ENCODE measurements at regions not wholly inside any gene's neighbourhood (a gene's known extent, or its start where the extent isn't known, plus 50 kb on each side); places are given as distances from the start of the nearest gene placed in this dataset.
"Not testable (repeated sequence)": the region's sequence is repeated elsewhere in the genome, so short reads cannot be mapped to it uniquely, and the experiment has no call there.

- DNase-seq (ENCODE audit: extremely low read depth in 1 of 2, low read depth in 1 of 2), result no peak
Measured at GRCh38 chr12:97005174-97005573, 98.1 kb downstream of the NEDD1 start.

GRCh38 chr12:97005646-97006045, 98.6 kb downstream of the NEDD1 start:
- no peak for DNase-seq (ENCODE audit: extremely low read depth in 1 of 2, low read depth in 1 of 2)

GRCh38 chr12:97006585-97006984, 99.5 kb downstream of the NEDD1 start:
- no peak for DNase-seq (ENCODE audit: extremely low read depth in 1 of 2, low read depth in 1 of 2)

GRCh38 chr12:97016163-97016562, 109.1 kb downstream of the NEDD1 start:
- DNase-seq (ENCODE audit: extremely low read depth in 1 of 2, low read depth in 1 of 2), result no peak

GRCh38 chr12:97017213-97017612, 110.2 kb downstream of the NEDD1 start:
- DNase-seq (ENCODE audit: extremely low read depth in 1 of 2, low read depth in 1 of 2), result no peak

- DNase-seq (ENCODE audit: extremely low read depth in 1 of 2, low read depth in 1 of 2), result no peak
Measured at GRCh38 chr12:97022536-97023230, 115.6 kb downstream of the NEDD1 start.

GRCh38 chr12:97024393-97024792, 117.3 kb downstream of the NEDD1 start:
- no peak for DNase-seq (ENCODE audit: extremely low read depth in 1 of 2, low read depth in 1 of 2)

- no peak for DNase-seq (ENCODE audit: extremely low read depth in 1 of 2, low read depth in 1 of 2)
Measured at GRCh38 chr12:97026901-97027300, 119.8 kb downstream of the NEDD1 start.

- no peak for DNase-seq (ENCODE audit: extremely low read depth in 1 of 2, low read depth in 1 of 2)
Measured at GRCh38 chr12:97027482-97027881, 120.4 kb downstream of the NEDD1 start.

- DNase-seq (ENCODE audit: extremely low read depth in 1 of 2, low read depth in 1 of 2), result no peak
Measured at GRCh38 chr12:97038131-97038530, 131.1 kb downstream of the NEDD1 start.

GRCh38 chr12:97038834-97039233, 131.8 kb downstream of the NEDD1 start:
- no peak for DNase-seq (ENCODE audit: extremely low read depth in 1 of 2, low read depth in 1 of 2)

- no peak for DNase-seq (ENCODE audit: extremely low read depth in 1 of 2, low read depth in 1 of 2)
Measured at GRCh38 chr12:97046901-97047300, 139.8 kb downstream of the NEDD1 start.

- DNase-seq (ENCODE audit: extremely low read depth in 1 of 2, low read depth in 1 of 2), result no peak
Measured at GRCh38 chr12:97047361-97047760, 140.3 kb downstream of the NEDD1 start.

- DNase-seq (ENCODE audit: extremely low read depth in 1 of 2, low read depth in 1 of 2), result no peak
Measured at GRCh38 chr12:97048421-97049035, 141.5 kb downstream of the NEDD1 start.

- DNase-seq (ENCODE audit: extremely low read depth in 1 of 2, low read depth in 1 of 2), result no peak
Measured at GRCh38 chr12:97050509-97050908, 143.5 kb downstream of the NEDD1 start.

GRCh38 chr12:97051341-97051740, 144.3 kb downstream of the NEDD1 start:
- DNase-seq (ENCODE audit: extremely low read depth in 1 of 2, low read depth in 1 of 2), result no peak

- no peak for DNase-seq (ENCODE audit: extremely low read depth in 1 of 2, low read depth in 1 of 2)
Measured at GRCh38 chr12:97061171-97061570, 154.1 kb downstream of the NEDD1 start.

GRCh38 chr12:97063292-97063935, 156.4 kb downstream of the NEDD1 start:
- no peak for DNase-seq (ENCODE audit: extremely low read depth in 1 of 2, low read depth in 1 of 2)

GRCh38 chr12:97075161-97075933, 168.3 kb downstream of the NEDD1 start:
- no peak for DNase-seq (ENCODE audit: extremely low read depth in 1 of 2, low read depth in 1 of 2)

GRCh38 chr12:97075934-97076630, 169.0 kb downstream of the NEDD1 start:
- no peak for DNase-seq (ENCODE audit: extremely low read depth in 1 of 2, low read depth in 1 of 2)

GRCh38 chr12:97076912-97077311, 169.9 kb downstream of the NEDD1 start:
- DNase-seq (ENCODE audit: extremely low read depth in 1 of 2, low read depth in 1 of 2), result not testable (repeated sequence)

All from activated CD8-positive, alpha-beta memory T cell treated with anti-CD3 and anti-CD28 coated beads for 1 hour (primary cell).